ENCODE measurements at regions not wholly inside any gene's neighbourhood (a gene's known extent, or its start where the extent isn't known, plus 50 kb on each side); places are given as distances from the start of the nearest gene placed in this dataset.

GRCh38 chr9:80797831-80798688 is 891.3 kb downstream of the TLE1 start:
- TF ChIP-seq POLR2AphosphoS5 (IDR thresholded peaks at IDR 0.05; ENCODE audit: low read depth, low read length) (peak; percentile 53), TAF1 (IDR thresholded peaks at IDR 0.05; ENCODE audit: borderline replicate concordance, insufficient read depth, low read length) (no peak)

DNA sequence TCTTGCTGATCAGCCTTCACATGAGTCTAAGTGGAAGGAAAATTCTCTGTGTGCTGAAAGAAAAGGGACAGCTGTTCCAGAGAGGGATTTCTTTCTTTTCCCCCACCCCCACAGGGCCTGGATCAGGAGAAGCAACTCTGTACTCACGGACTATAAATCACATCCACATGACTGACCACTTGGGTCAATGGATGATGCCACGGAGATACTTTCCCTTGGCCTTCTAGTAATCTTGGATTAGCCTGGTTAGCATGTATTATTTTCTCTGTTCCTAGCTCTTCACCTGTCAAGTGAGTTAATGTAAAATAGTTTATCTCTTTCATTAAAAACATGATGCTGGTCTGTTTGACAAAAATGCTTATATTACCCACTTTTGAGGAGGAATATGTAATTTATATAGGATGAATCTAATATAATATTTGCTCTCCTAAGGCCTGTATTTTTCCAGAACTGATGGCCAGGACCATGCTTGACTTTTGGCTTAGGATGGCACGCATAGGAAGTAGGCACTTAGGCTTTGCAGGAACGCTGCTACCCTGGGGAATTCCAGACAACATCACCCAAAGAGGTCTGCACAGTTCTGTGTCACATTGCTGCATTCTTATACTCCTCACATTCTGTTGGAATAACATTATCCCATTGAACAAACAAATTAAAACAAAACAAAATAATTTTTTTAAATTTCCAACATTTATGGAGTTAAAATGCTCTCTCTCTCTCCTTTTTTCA is 892.1 kb downstream of the TLE1 start:
- TF ChIP-seq FOXP2 (optimal IDR thresholded peaks at IDR 0.05; ENCODE audit: borderline replicate concordance, extremely low read depth, extremely low read length, insufficient read depth): no peak
- TF ChIP-seq, protein P1, sequence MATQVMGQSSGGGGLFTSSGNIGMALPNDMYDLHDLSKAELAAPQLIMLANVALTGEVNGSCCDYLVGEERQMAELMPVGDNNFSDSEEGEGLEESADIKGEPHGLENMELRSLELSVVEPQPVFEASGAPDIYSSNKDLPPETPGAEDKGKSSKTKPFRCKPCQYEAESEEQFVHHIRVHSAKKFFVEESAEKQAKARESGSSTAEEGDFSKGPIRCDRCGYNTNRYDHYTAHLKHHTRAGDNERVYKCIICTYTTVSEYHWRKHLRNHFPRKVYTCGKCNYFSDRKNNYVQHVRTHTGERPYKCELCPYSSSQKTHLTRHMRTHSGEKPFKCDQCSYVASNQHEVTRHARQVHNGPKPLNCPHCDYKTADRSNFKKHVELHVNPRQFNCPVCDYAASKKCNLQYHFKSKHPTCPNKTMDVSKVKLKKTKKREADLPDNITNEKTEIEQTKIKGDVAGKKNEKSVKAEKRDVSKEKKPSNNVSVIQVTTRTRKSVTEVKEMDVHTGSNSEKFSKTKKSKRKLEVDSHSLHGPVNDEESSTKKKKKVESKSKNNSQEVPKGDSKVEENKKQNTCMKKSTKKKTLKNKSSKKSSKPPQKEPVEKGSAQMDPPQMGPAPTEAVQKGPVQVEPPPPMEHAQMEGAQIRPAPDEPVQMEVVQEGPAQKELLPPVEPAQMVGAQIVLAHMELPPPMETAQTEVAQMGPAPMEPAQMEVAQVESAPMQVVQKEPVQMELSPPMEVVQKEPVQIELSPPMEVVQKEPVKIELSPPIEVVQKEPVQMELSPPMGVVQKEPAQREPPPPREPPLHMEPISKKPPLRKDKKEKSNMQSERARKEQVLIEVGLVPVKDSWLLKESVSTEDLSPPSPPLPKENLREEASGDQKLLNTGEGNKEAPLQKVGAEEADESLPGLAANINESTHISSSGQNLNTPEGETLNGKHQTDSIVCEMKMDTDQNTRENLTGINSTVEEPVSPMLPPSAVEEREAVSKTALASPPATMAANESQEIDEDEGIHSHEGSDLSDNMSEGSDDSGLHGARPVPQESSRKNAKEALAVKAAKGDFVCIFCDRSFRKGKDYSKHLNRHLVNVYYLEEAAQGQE (IDR thresholded peaks at IDR 0.05; ENCODE audit: insufficient read depth in 1 of 2, low read depth in 2 of 2, low read length in 2 of 2): no peak
- no peak for TF ChIP-seq SIN3A (IDR thresholded peaks at IDR 0.05; ENCODE audit: borderline replicate concordance, insufficient read depth, low read length)
- no peak for TF ChIP-seq TAF1 (IDR thresholded peaks at IDR 0.05; ENCODE audit: borderline replicate concordance, insufficient read depth, low read length)
- no peak for TF ChIP-seq POLR2AphosphoS5 (IDR thresholded peaks at IDR 0.05; ENCODE audit: low read depth, low read length)

- no peak for TF ChIP-seq SIN3A (IDR thresholded peaks at IDR 0.05; ENCODE audit: borderline replicate concordance, insufficient read depth, low read length)
- TF ChIP-seq, protein P1 (IDR thresholded peaks at IDR 0.05; ENCODE audit: insufficient read depth in 1 of 2, low read depth in 2 of 2, low read length in 2 of 2): no peak
- no peak for TF ChIP-seq FOXP2 (optimal IDR thresholded peaks at IDR 0.05; ENCODE audit: borderline replicate concordance, extremely low read depth, extremely low read length, insufficient read depth)
- TF ChIP-seq POLR2AphosphoS5 (IDR thresholded peaks at IDR 0.05; ENCODE audit: low read depth, low read length): no peak
- TF ChIP-seq TAF1 (IDR thresholded peaks at IDR 0.05; ENCODE audit: borderline replicate concordance, insufficient read depth, low read length): no peak
Measured at GRCh38 chr9:80796632-80797031, 892.7 kb downstream of the TLE1 start.

DNA sequence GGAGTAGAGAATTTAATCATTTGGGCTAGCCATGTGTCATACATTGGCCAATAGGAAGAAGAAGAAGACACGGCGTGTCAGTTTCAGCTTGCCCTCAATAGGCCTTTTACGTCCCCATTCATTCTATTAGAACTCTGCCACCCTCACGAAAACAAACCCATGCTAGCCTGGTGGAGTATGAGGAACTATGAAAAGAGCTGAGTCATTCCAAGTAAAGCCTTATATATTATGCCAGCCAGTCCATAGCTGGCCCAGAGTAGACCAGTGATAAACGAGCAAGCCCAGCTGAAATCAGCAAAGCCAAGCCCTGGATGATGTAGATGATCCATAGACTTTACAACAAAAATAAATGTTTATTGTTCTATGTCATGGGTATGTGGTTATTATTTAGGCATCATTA is 895.1 kb downstream of the TLE1 start:
- TF ChIP-seq, protein P1 (IDR thresholded peaks at IDR 0.05; ENCODE audit: insufficient read depth in 1 of 2, low read depth in 2 of 2, low read length in 2 of 2): no peak
- TF ChIP-seq POLR2AphosphoS5 (IDR thresholded peaks at IDR 0.05; ENCODE audit: low read depth, low read length): no peak
- no peak for TF ChIP-seq TAF1 (IDR thresholded peaks at IDR 0.05; ENCODE audit: borderline replicate concordance, insufficient read depth, low read length)
- TF ChIP-seq FOXP2 (optimal IDR thresholded peaks at IDR 0.05; ENCODE audit: borderline replicate concordance, extremely low read depth, extremely low read length, insufficient read depth): no peak
- no peak for TF ChIP-seq SIN3A (IDR thresholded peaks at IDR 0.05; ENCODE audit: borderline replicate concordance, insufficient read depth, low read length)

DNA sequence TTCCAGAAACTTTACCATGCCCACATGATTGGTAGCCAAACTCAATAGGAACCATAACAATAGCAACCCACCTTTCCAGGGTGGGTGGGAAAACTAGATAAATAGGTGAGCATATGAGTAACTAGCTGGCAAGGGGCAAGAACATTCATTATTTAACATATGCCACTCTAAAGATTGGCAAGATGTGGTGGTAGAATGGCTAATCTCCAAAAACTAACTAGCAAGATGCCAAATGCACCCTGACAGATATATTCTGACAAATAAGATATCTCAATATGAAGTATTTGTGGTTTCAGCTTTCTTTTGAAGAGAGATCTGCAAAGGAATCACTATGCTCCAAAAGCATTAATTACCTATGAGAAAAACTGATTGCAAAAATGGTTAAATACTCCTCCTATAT is 895.6 kb downstream of the TLE1 start:
- TF ChIP-seq FOXP2 (optimal IDR thresholded peaks at IDR 0.05; ENCODE audit: borderline replicate concordance, extremely low read depth, extremely low read length, insufficient read depth) (no peak), SIN3A (IDR thresholded peaks at IDR 0.05; ENCODE audit: borderline replicate concordance, insufficient read depth, low read length) (no peak), TAF1 (IDR thresholded peaks at IDR 0.05; ENCODE audit: borderline replicate concordance, insufficient read depth, low read length) (no peak), POLR2AphosphoS5 (IDR thresholded peaks at IDR 0.05; ENCODE audit: low read depth, low read length) (no peak)
- TF ChIP-seq, protein P1 (IDR thresholded peaks at IDR 0.05; ENCODE audit: insufficient read depth in 1 of 2, low read depth in 2 of 2, low read length in 2 of 2): no peak
